HEK293 (cell line): ENCODE measurements at regions not wholly inside any gene's neighbourhood (a gene's known extent, or its start where the extent isn't known, plus 50 kb on each side); places are given as distances from the start of the nearest gene placed in this dataset.

Experiments used
- CTCF ChIA-PET: fragments of 350-600 bp; formaldehyde crosslinking; extraction: SDS; loops from one replicate; lab custom pipeline; 2021; ENCODE audit warnings: antibody characterized with exemption; lab: Yijun Ruan, JAX
- POLR2A ChIA-PET: fragments of 300-600 bp; formaldehyde crosslinking; extraction: SDS; loops from one replicate; lab custom pipeline; 2020; ENCODE audit warnings: antibody characterized with exemption, inconsistent platforms; lab: Yijun Ruan, JAX
- H3K27ac ChIP-seq: fragments of 200-500 bp; sonication (Bioruptor generic); 2 replicates; pipeline ENCODE4 v1.5.1; 2014; ENCODE audit warnings: low read depth, low read length, control low read depth, inconsistent platforms; ENCODE audit errors: extremely low read depth
- H3K36me3 ChIP-seq, 2 experiments: fragments of 200-500 bp in 1 of 2; sonication (Bioruptor generic) in 1 of 2; 1 replicate in 1 of 2; 2 replicates in 1 of 2; pipeline ENCODE4 v1.5.1; 2014 to 2017; ENCODE audit warnings: inconsistent platforms in 2 of 2, low read length in 2 of 2; ENCODE audit not compliant: control insufficient read depth in 2 of 2, insufficient read depth in 1 of 2
- H3K4me1 ChIP-seq: fragments of 200-500 bp; sonication (Bioruptor generic); 2 replicates; pipeline ENCODE4 v1.5.1; 2014; ENCODE audit warnings: mild to moderate bottlenecking, low read length, inconsistent platforms; ENCODE audit not compliant: control insufficient read depth, insufficient read depth
- H3K4me3 ChIP-seq: 2 replicates; pipeline ENCODE4 v1.5.1; 2011; ENCODE audit warnings: low read depth, mild to moderate bottlenecking, control low read depth, low read length, moderate library complexity
- H3K9me3 ChIP-seq: fragments of 200-500 bp; sonication (Bioruptor generic); 2 replicates; pipeline ENCODE4 v1.5.1; 2014; ENCODE audit warnings: low read depth, low read length, inconsistent platforms; ENCODE audit not compliant: control insufficient read depth, insufficient read depth
- AEBP2 ChIP-seq: fragments of 450-650 bp; formaldehyde crosslinking; IDR thresholded peaks from 2 replicates; pipeline ENCODE4 v1.5.1; 2016; ENCODE audit warnings: missing biosample characterization, missing genetic modification characterization, borderline replicate concordance
- GLIS2 ChIP-seq: fragments of 450-650 bp; formaldehyde crosslinking; IDR thresholded peaks from 2 replicates; pipeline ENCODE4 v1.5.1; 2016; ENCODE audit warnings: missing biosample characterization, missing genetic modification characterization
- KLF7 ChIP-seq: fragments of 450-650 bp; formaldehyde crosslinking; IDR thresholded peaks from 2 replicates; pipeline ENCODE4 v1.5.1; 2016; ENCODE audit warnings: missing biosample characterization, missing genetic modification characterization, borderline replicate concordance
- SALL2 ChIP-seq: fragments of 450-650 bp; formaldehyde crosslinking; IDR thresholded peaks from 2 replicates; pipeline ENCODE4 v1.5.0; 2017; ENCODE audit warnings: missing biosample characterization, mild to moderate bottlenecking, missing genetic modification characterization, borderline replicate concordance
- SCRT1 ChIP-seq: fragments of 450-650 bp; formaldehyde crosslinking; IDR thresholded peaks from 2 replicates; pipeline ENCODE4 v1.5.1; 2016; ENCODE audit warnings: missing biosample characterization, missing genetic modification characterization, borderline replicate concordance
- ZBTB10 ChIP-seq: fragments of 450-650 bp; formaldehyde crosslinking; IDR thresholded peaks from 2 replicates; pipeline ENCODE4 v1.5.1; 2016; ENCODE audit warnings: missing biosample characterization, missing genetic modification characterization
- ZBTB48 ChIP-seq: fragments of 450-650 bp; formaldehyde crosslinking; IDR thresholded peaks from 2 replicates; pipeline ENCODE4 v1.5.1; 2016; ENCODE audit warnings: missing biosample characterization, missing genetic modification characterization
- ZFHX2 ChIP-seq: fragments of 450-650 bp; formaldehyde crosslinking; conservative IDR thresholded peaks from 2 replicates; pipeline ENCODE4 v1.5.1; 2016; ENCODE audit warnings: missing biosample characterization, missing genetic modification characterization
- ZFP3 ChIP-seq: fragments of 450-650 bp; formaldehyde crosslinking; IDR thresholded peaks from 2 replicates; pipeline ENCODE4 v1.5.1; 2016; ENCODE audit warnings: low read depth, missing biosample characterization, missing genetic modification characterization
- ZFP37 ChIP-seq: fragments of 450-650 bp; formaldehyde crosslinking; IDR thresholded peaks from 2 replicates; pipeline ENCODE4 v1.5.1; 2016; ENCODE audit warnings: missing biosample characterization, missing genetic modification characterization
- ZFP41 ChIP-seq: fragments of 450-650 bp; formaldehyde crosslinking; IDR thresholded peaks from 2 replicates; pipeline ENCODE4 v1.5.1; 2016; ENCODE audit warnings: missing biosample characterization, missing genetic modification characterization, borderline replicate concordance
- ZNF23 ChIP-seq: fragments of 450-650 bp; formaldehyde crosslinking; IDR thresholded peaks from 2 replicates; pipeline ENCODE4 v1.5.1; 2016; ENCODE audit warnings: missing biosample characterization, missing genetic modification characterization, borderline replicate concordance
- ZNF280C ChIP-seq: fragments of 450-650 bp; formaldehyde crosslinking; IDR thresholded peaks from 2 replicates; pipeline ENCODE4 v1.5.1; 2016; ENCODE audit warnings: missing biosample characterization, missing genetic modification characterization
- ZNF37A ChIP-seq: fragments of 450-650 bp; IDR thresholded peaks from 2 replicates; pipeline ENCODE4 v1.5.1; 2018; ENCODE audit warnings: missing biosample characterization, missing genetic modification characterization
- ZNF48 ChIP-seq: fragments of 450-650 bp; formaldehyde crosslinking; IDR thresholded peaks from 2 replicates; pipeline ENCODE4 v1.5.1; 2016; ENCODE audit warnings: missing biosample characterization, missing genetic modification characterization
- ZNF571 ChIP-seq: fragments of 450-650 bp; formaldehyde crosslinking; IDR thresholded peaks from 2 replicates; pipeline ENCODE4 v1.5.0; 2017; ENCODE audit warnings: missing biosample characterization, missing genetic modification characterization
- ZNF664 ChIP-seq: fragments of 450-650 bp; formaldehyde crosslinking; IDR thresholded peaks from 2 replicates; pipeline ENCODE4 v1.5.1; 2016; ENCODE audit warnings: missing biosample characterization, missing genetic modification characterization
- ZNF707 ChIP-seq: fragments of 450-650 bp; formaldehyde crosslinking; IDR thresholded peaks from 2 replicates; pipeline ENCODE4 v1.5.1; 2016; ENCODE audit warnings: missing biosample characterization, missing genetic modification characterization
- ZNF777 ChIP-seq: fragments of 450-650 bp; formaldehyde crosslinking; IDR thresholded peaks from 2 replicates; pipeline ENCODE4 v1.5.1; 2017; ENCODE audit warnings: missing biosample characterization, missing genetic modification characterization, borderline replicate concordance
- ZNF830 ChIP-seq: fragments of 450-650 bp; IDR thresholded peaks from 2 replicates; pipeline ENCODE4 v1.5.0; 2018; ENCODE audit warnings: missing biosample characterization, missing genetic modification characterization, low read depth, mild to moderate bottlenecking, moderate library complexity
- TF ChIP-seq, protein P1 (sequence below): fragments of 450-650 bp; formaldehyde crosslinking; IDR thresholded peaks from 2 replicates; pipeline ENCODE4 v1.5.1; 2016; ENCODE audit warnings: missing biosample characterization, missing genetic modification characterization, low read depth
- TF ChIP-seq, protein P2 (sequence below): fragments of 450-650 bp; formaldehyde crosslinking; conservative IDR thresholded peaks from 2 replicates; pipeline ENCODE4 v1.5.1; 2016; ENCODE audit warnings: low read depth, missing biosample characterization, missing genetic modification characterization

DNA sequence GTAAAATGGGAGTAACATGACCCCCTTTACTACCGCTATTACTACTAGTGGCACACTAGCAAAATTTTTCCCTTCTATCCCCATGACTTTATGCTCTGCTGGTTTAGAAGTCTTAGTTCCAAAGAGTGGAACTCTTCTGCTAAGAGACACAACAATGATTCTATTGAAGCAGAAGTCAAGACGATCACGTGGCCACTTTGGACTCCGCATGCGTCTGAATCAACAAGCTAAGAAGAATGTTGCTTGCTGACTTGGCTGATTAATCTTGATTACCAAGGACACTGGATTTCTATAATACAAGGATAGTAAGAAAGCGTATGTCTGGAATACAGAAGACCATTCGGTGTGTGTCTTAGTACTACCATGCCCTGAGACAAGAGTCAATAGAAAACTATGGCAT is 244.7 kb upstream of the BTBD3 start:
- CTCF ChIA-PET, result no interaction called here
- H3K9me3 ChIP-seq, result no peaks in the 10 kb centered on the region
- no peak for TF ChIP-seq GLIS2
- no peak for TF ChIP-seq ZNF664 (tag by site-specific recombination)
- TF ChIP-seq ZNF830 (tag by site-specific recombination), result no peak
- no peak for TF ChIP-seq ZFP37 (tag by site-specific recombination)
- no peak for TF ChIP-seq ZNF48 (tag by site-specific recombination)
- no peak for TF ChIP-seq ZNF707
- TF ChIP-seq ZNF777 (tag by site-specific recombination), result no peak
- TF ChIP-seq ZFP3, result no peak
- TF ChIP-seq ZBTB48 (tag by site-specific recombination), result no peak
- no peak overlapping the region for H3K4me3 ChIP-seq
- no peaks in the 10 kb centered on the region for H3K4me1 ChIP-seq
- POLR2A ChIA-PET, result no interaction called here
- no peak overlapping the region for H3K27ac ChIP-seq
- H3K36me3 ChIP-seq, result no peaks in the 10 kb centered on the region

- H3K9me3 ChIP-seq, result no peaks in the 10 kb centered on the region
- ChIA-PET CTCF (interaction anchor here (0.5 to 0.9 kb wide), 5 partner anchors 15 to 1425 kb away, joined by 3 to 4 read pairs (median 3); no protein-coding TSS in a partner anchor), POLR2A (no interaction called here)
- H3K27ac ChIP-seq, result no peak overlapping the region
- H3K4me1 ChIP-seq, result no peaks in the 10 kb centered on the region
- no peak overlapping the region for H3K4me3 ChIP-seq
- H3K36me3 ChIP-seq, result no peaks in the 10 kb centered on the region
- TF ChIP-seq ZNF571 (tag by site-specific recombination), result no peak
- no peak for TF ChIP-seq ZFP41 (tag by site-specific recombination)
- no peak for TF ChIP-seq ZNF23 (tag by site-specific recombination)
- TF ChIP-seq, protein P1, sequence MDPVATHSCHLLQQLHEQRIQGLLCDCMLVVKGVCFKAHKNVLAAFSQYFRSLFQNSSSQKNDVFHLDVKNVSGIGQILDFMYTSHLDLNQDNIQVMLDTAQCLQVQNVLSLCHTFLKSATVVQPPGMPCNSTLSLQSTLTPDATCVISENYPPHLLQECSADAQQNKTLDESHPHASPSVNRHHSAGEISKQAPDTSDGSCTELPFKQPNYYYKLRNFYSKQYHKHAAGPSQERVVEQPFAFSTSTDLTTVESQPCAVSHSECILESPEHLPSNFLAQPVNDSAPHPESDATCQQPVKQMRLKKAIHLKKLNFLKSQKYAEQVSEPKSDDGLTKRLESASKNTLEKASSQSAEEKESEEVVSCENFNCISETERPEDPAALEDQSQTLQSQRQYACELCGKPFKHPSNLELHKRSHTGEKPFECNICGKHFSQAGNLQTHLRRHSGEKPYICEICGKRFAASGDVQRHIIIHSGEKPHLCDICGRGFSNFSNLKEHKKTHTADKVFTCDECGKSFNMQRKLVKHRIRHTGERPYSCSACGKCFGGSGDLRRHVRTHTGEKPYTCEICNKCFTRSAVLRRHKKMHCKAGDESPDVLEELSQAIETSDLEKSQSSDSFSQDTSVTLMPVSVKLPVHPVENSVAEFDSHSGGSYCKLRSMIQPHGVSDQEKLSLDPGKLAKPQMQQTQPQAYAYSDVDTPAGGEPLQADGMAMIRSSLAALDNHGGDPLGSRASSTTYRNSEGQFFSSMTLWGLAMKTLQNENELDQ, result no peak
- TF ChIP-seq ZNF830 (tag by site-specific recombination), result no peak
- no peak for TF ChIP-seq SALL2 (tag by site-specific recombination)
- TF ChIP-seq ZBTB10 (tag by site-specific recombination), result no peak
- no peak for TF ChIP-seq ZNF37A (tag by site-specific recombination)
- TF ChIP-seq ZNF280C (tag by site-specific recombination), result no peak
- no peak for TF ChIP-seq AEBP2 (tag by site-specific recombination)
- TF ChIP-seq, protein P2, sequence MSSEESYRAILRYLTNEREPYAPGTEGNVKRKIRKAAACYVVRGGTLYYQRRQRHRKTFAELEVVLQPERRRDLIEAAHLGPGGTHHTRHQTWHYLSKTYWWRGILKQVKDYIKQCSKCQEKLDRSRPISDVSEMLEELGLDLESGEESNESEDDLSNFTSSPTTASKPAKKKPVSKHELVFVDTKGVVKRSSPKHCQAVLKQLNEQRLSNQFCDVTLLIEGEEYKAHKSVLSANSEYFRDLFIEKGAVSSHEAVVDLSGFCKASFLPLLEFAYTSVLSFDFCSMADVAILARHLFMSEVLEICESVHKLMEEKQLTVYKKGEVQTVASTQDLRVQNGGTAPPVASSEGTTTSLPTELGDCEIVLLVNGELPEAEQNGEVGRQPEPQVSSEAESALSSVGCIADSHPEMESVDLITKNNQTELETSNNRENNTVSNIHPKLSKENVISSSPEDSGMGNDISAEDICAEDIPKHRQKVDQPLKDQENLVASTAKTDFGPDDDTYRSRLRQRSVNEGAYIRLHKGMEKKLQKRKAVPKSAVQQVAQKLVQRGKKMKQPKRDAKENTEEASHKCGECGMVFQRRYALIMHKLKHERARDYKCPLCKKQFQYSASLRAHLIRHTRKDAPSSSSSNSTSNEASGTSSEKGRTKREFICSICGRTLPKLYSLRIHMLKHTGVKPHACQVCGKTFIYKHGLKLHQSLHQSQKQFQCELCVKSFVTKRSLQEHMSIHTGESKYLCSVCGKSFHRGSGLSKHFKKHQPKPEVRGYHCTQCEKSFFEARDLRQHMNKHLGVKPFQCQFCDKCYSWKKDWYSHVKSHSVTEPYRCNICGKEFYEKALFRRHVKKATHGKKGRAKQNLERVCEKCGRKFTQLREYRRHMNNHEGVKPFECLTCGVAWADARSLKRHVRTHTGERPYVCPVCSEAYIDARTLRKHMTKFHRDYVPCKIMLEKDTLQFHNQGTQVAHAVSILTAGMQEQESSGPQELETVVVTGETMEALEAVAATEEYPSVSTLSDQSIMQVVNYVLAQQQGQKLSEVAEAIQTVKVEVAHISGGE (tag by site-specific recombination), result no peak
- TF ChIP-seq ZFHX2 (tag by site-specific recombination), result no peak
- no peak for TF ChIP-seq SCRT1 (tag by site-specific recombination)
- TF ChIP-seq KLF7 (tag by site-specific recombination), result no peak
Observed at GRCh38 chr20:11675920-11676629, 241.6 kb upstream of the BTBD3 start.
